NCI-H446 (cell line): ENCODE measurements at regions not wholly inside any gene's neighbourhood (a gene's known extent, or its start where the extent isn't known, plus 50 kb on each side); places are given as distances from the start of the nearest gene placed in this dataset.
"Not testable (repeated sequence)": the region's sequence is repeated elsewhere in the genome, so short reads cannot be mapped to it uniquely, and the experiment has no call there.

Experiments used
- DNase-seq, 2 experiments: peaks; one replicate each; lab custom pipeline; 2025; lab: John Stamatoyannopoulos, UW

- not testable (repeated sequence) for DNase-seq
These were observed 645.8 kb downstream of the FRK start for GRCh38 chr6:115414916-115415315.

- no peak for DNase-seq
These were observed 648.9 kb downstream of the FRK start for GRCh38 chr6:115411756-115412155.

GRCh38 chr6:115404446-115404845 is 656.2 kb downstream of the FRK start:
- peak in 1 of 2 experiments; percentile 37 for DNase-seq

- DNase-seq = no peak
These were observed 662.1 kb downstream of the FRK start for GRCh38 chr6:115398607-115399006.

- no peak for DNase-seq
These were observed 664.4 kb downstream of the FRK start for GRCh38 chr6:115396112-115396906.

- DNase-seq = no peak
These were observed 666.9 kb downstream of the FRK start for GRCh38 chr6:115393821-115394220.

GRCh38 chr6:115370202-115370601 is 690.5 kb downstream of the FRK start:
- no peak for DNase-seq

- no peak for DNase-seq
These were observed 694.9 kb downstream of the FRK start for GRCh38 chr6:115365783-115366182.

GRCh38 chr6:115363379-115363778 is 697.3 kb downstream of the FRK start:
- no peak for DNase-seq

- DNase-seq = no peak
These were observed 698.5 kb downstream of the FRK start for GRCh38 chr6:115362234-115362633.

GRCh38 chr6:115360602-115361325 is 699.9 kb downstream of the FRK start:
- DNase-seq = no peak

GRCh38 chr6:115358616-115359015 is 702.1 kb downstream of the FRK start:
- DNase-seq = peak in 1 of 2 experiments; percentile 17

- no peak for DNase-seq
These were observed 704.3 kb downstream of the FRK start for GRCh38 chr6:115356371-115356770.

GRCh38 chr6:115323001-115323400 is 737.7 kb downstream of the FRK start:
- no peak for DNase-seq

GRCh38 chr6:115319823-115320222 is 740.9 kb downstream of the FRK start:
- no peak for DNase-seq

GRCh38 chr6:115310156-115310555 is 750.5 kb downstream of the FRK start:
- DNase-seq = no peak

GRCh38 chr6:115302731-115303130 is 758.0 kb downstream of the FRK start:
- DNase-seq = no peak

GRCh38 chr6:115287467-115287866 is 773.2 kb downstream of the FRK start:
- no peak for DNase-seq

GRCh38 chr6:115276881-115277565 is 783.7 kb downstream of the FRK start:
- no peak for DNase-seq

- DNase-seq = no peak
These were observed 788.4 kb downstream of the FRK start for GRCh38 chr6:115272311-115272710.

GRCh38 chr6:115271434-115271833 is 789.3 kb downstream of the FRK start:
- peak in 1 of 2 experiments; percentile 2 for DNase-seq

- peak; percentile 55 to 88 for DNase-seq
These were observed 789.7 kb downstream of the FRK start for GRCh38 chr6:115270953-115271352.

GRCh38 chr6:115241373-115241772 is 819.3 kb downstream of the FRK start:
- DNase-seq = no peak
